Right atrium auricular region (tissue), 2 donors: ENCODE measurements at regions not wholly inside any gene's neighbourhood (a gene's known extent, or its start where the extent isn't known, plus 50 kb on each side); places are given as distances from the start of the nearest gene placed in this dataset.

Experiments
- DNase-seq: peaks from one replicate; pipeline ENCODE4 v3.0.0-alpha.2; 2019; ENCODE audit warnings: low spot score
- H3K27ac ChIP-seq, 2 donors: fragments of 200-600 bp; sonication (generic); 1 replicate in 1 of 2; 2 replicates in 1 of 2; pipeline ENCODE4 v1.5.1; 2016 to 2019
- H3K27me3 ChIP-seq, 2 donors: fragments of 200-600 bp; sonication (generic); one replicate each; pipeline versions ENCODE4 v1.5.1 to v1.6.0; 2017 to 2019
- H3K36me3 ChIP-seq: fragments of 200-600 bp; sonication (generic); one replicate; pipeline ENCODE4 v1.5.1; 2016
- H3K4me1 ChIP-seq, 2 donors: fragments of 200-600 bp; sonication (generic); one replicate each; pipeline versions ENCODE4 v1.5.1 to v1.6.0; 2017 to 2019
- H3K4me3 ChIP-seq, 2 donors: fragments of 200-600 bp; sonication (generic); 1 replicate in 1 of 2; 2 replicates in 1 of 2; pipeline ENCODE4 v1.5.1; 2017 to 2019; ENCODE audit warnings: mild to moderate bottlenecking in 1 of 2, moderate library complexity in 1 of 2
- H3K9me3 ChIP-seq, 2 donors: fragments of 200-600 bp; sonication (generic); one replicate each; pipeline ENCODE4 v1.5.1; 2019
- TF ChIP-seq, protein P1 (sequence below), 2 donors: fragments of 200-600 bp; sonication (generic); IDR thresholded peaks; one replicate each; pipeline ENCODE4 v1.5.1; 2019; ENCODE audit warnings: antibody characterized with exemption in 2 of 2

DNA sequence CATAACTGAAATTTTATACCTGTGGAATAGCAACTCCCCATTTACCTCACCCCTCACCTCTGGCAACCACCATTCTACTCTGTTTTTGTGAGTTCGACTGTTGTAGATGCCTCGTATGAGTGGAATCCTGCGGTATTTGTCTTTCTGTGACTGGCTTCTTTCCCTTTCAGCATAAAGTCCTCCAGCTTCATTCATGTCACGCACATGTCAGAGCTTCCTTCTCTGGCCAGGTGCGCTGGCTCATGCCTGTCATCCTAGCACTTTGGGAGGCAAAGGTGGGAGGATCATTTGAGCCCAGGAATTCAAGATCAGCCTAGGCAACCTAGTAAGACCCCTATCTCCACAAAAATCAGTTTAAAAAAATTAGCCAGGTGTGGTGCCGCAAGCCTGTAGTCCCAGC is 278.4 kb downstream of the PARN start:
- no peaks in the 10 kb centered on the region for H3K27me3 ChIP-seq
- DNase-seq, result no peak
- TF ChIP-seq, protein P1, sequence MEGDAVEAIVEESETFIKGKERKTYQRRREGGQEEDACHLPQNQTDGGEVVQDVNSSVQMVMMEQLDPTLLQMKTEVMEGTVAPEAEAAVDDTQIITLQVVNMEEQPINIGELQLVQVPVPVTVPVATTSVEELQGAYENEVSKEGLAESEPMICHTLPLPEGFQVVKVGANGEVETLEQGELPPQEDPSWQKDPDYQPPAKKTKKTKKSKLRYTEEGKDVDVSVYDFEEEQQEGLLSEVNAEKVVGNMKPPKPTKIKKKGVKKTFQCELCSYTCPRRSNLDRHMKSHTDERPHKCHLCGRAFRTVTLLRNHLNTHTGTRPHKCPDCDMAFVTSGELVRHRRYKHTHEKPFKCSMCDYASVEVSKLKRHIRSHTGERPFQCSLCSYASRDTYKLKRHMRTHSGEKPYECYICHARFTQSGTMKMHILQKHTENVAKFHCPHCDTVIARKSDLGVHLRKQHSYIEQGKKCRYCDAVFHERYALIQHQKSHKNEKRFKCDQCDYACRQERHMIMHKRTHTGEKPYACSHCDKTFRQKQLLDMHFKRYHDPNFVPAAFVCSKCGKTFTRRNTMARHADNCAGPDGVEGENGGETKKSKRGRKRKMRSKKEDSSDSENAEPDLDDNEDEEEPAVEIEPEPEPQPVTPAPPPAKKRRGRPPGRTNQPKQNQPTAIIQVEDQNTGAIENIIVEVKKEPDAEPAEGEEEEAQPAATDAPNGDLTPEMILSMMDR (IDR thresholded peaks at IDR 0.05), result no peak
- H3K27ac ChIP-seq, result no peak overlapping the region
- H3K4me1 ChIP-seq, result peaks cover 0 to 18% of the 10 kb centered on the region in 2 donors
- no peak overlapping the region for H3K4me3 ChIP-seq
- H3K9me3 ChIP-seq, result peaks cover 0 to under 1% of the 10 kb centered on the region in 2 donors
- no peaks in the 10 kb centered on the region for H3K36me3 ChIP-seq

DNA sequence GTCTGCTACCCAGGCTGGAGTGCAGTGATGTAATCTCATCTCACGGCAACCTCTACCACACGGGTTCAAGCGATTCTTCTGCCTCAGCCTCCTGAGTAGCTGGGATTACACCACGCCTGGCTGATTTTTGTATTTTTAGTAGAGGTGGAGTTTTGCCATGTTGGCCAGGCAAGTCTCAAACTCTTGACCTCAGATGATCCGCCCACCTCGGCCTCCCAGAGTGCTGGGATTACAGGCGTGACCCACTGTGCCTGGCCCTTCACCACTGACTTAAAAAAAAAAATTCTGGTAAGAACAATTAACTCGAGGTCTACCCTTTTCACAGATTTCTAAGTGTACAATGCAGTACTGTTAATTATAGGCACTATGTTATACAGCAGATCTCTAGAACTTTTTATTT is 279.4 kb downstream of the PARN start:
- H3K27me3 ChIP-seq, result no peaks in the 10 kb centered on the region
- H3K36me3 ChIP-seq, result no peaks in the 10 kb centered on the region
- no peak overlapping the region for H3K4me3 ChIP-seq
- H3K27ac ChIP-seq, result no peak overlapping the region
- H3K9me3 ChIP-seq, result peaks cover 0 to 7% of the 10 kb centered on the region in 2 donors
- no peak for DNase-seq
- TF ChIP-seq, protein P1 (IDR thresholded peaks at IDR 0.05), result no peak
- peaks cover 0 to 18% of the 10 kb centered on the region in 2 donors for H3K4me1 ChIP-seq

DNA sequence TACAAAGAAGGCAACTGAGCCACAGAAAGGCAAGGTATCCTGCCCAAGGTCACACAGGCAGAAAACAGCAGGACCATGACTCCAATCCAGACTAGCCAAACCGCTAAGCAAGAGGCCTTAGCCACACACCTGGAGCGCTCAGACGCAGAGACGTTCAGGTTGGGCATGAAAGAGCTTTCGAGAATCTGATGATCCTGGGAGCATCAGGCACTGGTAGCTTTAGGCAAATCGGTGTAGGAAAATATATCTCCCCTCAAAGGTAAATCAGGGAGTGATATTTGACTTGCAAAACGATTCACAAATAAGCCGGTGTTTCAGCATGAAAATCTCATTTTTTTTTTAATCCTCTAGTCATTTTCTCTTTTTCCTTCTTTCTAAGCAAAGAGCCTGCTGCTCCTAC is 279.0 kb downstream of the MRTFB start:
- no peaks in the 10 kb centered on the region for H3K27me3 ChIP-seq
- H3K36me3 ChIP-seq, result no peaks in the 10 kb centered on the region
- peaks cover 0 to 7% of the 10 kb centered on the region in 2 donors for H3K9me3 ChIP-seq
- H3K4me1 ChIP-seq, result peaks cover 0 to 16% of the 10 kb centered on the region in 2 donors
- DNase-seq, result no peak
- H3K4me3 ChIP-seq, result no peak overlapping the region
- no peak overlapping the region for H3K27ac ChIP-seq
- TF ChIP-seq, protein P1 (IDR thresholded peaks at IDR 0.05), result no peak

DNA sequence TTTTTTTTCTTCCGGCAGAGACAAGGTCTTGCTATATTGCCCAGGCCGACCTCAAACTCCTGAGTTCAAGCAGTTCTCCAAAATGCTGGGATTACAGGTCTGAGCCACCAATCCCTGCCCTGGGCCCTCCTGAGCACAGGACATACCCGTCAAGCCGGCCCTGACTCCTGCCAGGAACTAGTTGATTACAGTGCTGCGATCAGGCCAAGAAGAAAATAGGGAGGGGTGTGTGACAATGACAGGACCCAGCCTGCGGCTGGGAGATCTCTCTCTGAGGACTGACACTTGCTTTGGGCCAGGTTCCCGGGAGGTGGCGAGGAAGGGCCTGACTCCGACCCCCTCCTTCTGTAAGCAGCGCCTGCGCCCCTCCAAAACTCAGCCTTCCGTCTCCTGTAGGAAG is 276.6 kb downstream of the MRTFB start:
- TF ChIP-seq, protein P1 (IDR thresholded peaks at IDR 0.05), result no peak
- H3K4me3 ChIP-seq, result no peak overlapping the region
- no peaks in the 10 kb centered on the region for H3K27me3 ChIP-seq
- no peak for DNase-seq
- no peaks in the 10 kb centered on the region for H3K36me3 ChIP-seq
- peaks cover 0 to 7% of the 10 kb centered on the region in 2 donors for H3K9me3 ChIP-seq
- peak overlapping the region; percentile 39 to 58 for H3K27ac ChIP-seq
- peaks cover 0 to 13% of the 10 kb centered on the region in 2 donors for H3K4me1 ChIP-seq

DNA sequence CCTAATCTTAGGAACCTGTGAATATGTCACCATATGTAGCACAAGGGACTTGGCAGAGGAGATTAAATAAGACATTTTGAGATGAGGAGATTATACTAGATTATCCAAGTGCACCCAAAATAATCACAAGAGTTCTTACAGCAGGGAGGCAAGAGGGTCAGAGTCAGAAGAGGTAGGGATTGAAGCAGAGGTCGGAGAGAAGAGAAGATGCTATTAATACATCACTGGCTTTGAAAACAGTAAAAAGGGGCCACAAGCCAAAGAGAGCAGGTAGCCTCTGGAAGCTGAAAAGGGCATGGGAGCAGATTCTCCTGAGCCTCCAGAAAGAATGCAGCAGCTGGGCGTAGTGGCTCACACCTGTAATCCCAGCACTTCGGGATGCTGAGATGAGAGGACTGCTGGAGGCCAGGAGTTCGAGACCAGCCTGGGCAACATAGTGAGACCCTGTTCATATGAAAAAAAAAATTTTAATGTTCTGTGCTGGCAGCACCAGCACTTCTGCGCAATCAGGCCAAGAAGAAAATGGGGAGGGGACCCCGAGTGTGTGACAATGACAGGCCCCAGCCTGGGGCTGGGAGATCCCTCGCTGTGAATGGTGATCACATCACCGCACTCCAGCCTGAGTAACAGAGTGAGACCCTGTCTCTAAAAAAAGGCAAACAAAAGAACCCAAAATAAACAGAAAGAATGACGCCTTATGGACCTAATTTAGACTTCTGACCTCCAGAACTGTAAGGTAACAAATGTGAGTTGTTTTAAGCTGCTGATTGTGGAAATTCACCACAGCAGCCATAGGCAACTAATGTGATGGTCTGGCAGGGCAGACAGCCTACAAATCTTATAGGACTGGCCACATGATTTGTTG is 275.4 kb downstream of the MRTFB start:
- H3K27me3 ChIP-seq, result no peaks in the 10 kb centered on the region
- no peak overlapping the region for H3K27ac ChIP-seq
- TF ChIP-seq, protein P1 (IDR thresholded peaks at IDR 0.05), result no peak
- DNase-seq, result no peak
- H3K4me1 ChIP-seq, result peaks cover 0 to 13% of the 10 kb centered on the region in 2 donors
- no peaks in the 10 kb centered on the region for H3K36me3 ChIP-seq
- H3K9me3 ChIP-seq, result peaks cover 0 to 7% of the 10 kb centered on the region in 2 donors
- no peak overlapping the region for H3K4me3 ChIP-seq
